ENCODE measurements at regions not wholly inside any gene's neighbourhood (a gene's known extent, or its start where the extent isn't known, plus 50 kb on each side); places are given as distances from the start of the nearest gene placed in this dataset.
"Not testable (repeated sequence)": the region's sequence is repeated elsewhere in the genome, so short reads cannot be mapped to it uniquely, and the experiment has no call there.

DNA sequence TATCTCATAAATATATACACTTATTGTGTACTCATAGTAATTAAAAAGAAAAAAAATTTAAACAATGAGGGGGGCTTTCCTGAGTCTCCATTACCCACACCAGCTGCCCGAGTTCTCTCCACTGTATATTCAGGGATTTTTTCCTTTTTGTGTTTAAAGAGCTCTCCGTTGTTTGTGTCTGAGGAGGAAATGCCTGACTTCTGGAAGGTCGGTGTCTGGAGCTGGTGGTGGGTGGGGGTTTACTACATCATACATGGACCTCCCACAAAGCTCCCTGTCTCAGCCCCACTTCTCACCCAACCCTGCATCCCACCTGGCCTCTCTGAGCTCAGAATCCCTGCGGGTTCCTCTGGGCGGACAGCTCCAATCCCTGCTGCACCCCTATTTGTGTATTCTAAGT lies 64.1 kb upstream of the ETV3 start:
- Histone ChIP-seq H3K4me3 (ENCODE audit: low read depth, low read length) (no peak overlapping the region), H3K4me1 (ENCODE audit: insufficient read depth) (no peaks in the 10 kb centered on the region), H3K27ac (ENCODE audit: low read depth) (no peak overlapping the region), H3K36me3 (ENCODE audit: insufficient read depth) (no peaks in the 10 kb centered on the region)
- WGBS = 32% methylated on average over 5 of the region's 5 CpGs
- DNase-seq (ENCODE audit: extremely low spot score) = no peak

- Histone ChIP-seq H3K27ac (ENCODE audit: low read depth) (no peak overlapping the region), H3K4me3 (ENCODE audit: low read depth, low read length) (no peak overlapping the region), H3K36me3 (ENCODE audit: insufficient read depth) (no peaks in the 10 kb centered on the region), H3K4me1 (ENCODE audit: insufficient read depth) (no peaks in the 10 kb centered on the region)
- no peak for DNase-seq (ENCODE audit: extremely low spot score)
- 65% methylated on average over 4 of the region's 4 CpGs for WGBS
Measured at GRCh38 chr1:157201767-157202166, 63.6 kb upstream of the ETV3 start.

- no peaks in the 10 kb centered on the region for H3K4me1 ChIP-seq (ENCODE audit: insufficient read depth)
- no peak overlapping the region for H3K4me3 ChIP-seq (ENCODE audit: low read depth, low read length)
- H3K36me3 ChIP-seq (ENCODE audit: insufficient read depth) = no peaks in the 10 kb centered on the region
- H3K27ac ChIP-seq (ENCODE audit: low read depth) = no peak overlapping the region
- 87% methylated on average over 8 of the region's 8 CpGs for WGBS
- no peak for DNase-seq (ENCODE audit: extremely low spot score)
Measured at GRCh38 chr1:157200451-157200850, 62.3 kb upstream of the ETV3 start.

DNA sequence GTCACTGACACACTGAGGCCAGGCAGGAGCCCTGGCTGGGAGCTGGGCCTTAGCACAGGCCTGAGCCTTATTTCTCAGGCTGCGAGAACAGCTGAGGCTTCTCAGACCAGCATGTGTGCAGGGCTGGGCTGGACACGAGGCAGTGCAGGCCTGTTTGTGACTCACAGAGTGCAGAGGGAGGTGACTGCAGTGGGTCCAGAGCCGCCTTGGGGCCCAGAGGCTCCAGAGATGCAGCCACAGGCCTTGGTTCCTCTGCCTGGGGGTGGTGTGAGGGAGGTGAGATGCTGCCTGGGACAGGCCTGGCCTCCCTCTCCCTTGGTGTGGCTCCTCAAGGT lies 61.2 kb upstream of the ETV3 start:
- DNase-seq (ENCODE audit: extremely low spot score) = no peak
- Histone ChIP-seq H3K36me3 (ENCODE audit: insufficient read depth) (no peaks in the 10 kb centered on the region), H3K4me3 (ENCODE audit: low read depth, low read length) (no peak overlapping the region), H3K4me1 (ENCODE audit: insufficient read depth) (peaks cover 2% of the 10 kb centered on the region), H3K27ac (ENCODE audit: low read depth) (no peak overlapping the region)
- 53% methylated on average over 3 of the region's 3 CpGs for WGBS

DNA sequence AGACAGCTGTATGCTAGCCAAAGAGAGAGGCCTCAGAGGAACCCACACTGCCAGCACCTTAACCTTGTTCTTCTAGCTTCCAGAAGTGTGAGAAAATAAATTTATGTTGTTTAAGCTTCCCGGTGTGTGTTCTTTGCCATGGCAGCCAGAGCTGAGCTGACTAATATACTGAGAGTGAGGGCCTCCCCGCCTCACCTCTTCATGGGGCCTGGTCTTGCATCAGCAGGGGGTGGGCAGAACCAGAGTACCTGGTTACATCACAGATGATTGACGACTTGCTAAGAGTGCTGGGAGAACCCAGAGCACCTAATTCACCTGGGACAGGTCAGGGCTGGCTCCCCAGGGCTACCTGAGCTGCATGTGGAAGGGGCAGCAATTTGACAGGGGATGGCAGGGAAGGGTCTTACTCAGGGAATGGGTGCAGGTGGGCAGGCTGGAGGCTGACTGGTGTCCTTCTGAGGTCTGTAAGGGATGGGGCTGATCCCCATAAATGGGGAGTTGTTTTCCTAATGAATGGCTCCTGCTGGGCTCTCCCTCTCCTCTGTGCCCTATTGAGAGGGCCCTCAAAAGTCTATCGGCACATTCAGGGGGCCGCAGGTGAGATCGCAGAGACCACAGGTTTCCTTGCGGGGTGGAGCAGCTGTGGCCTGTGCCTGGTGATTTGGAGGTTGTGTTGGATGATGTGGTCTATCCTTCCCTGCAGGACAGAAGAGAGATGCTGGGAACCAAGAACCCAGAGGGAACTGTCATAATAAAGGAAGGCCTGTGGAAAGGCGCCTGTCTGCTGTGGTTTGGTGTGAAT lies 60.6 kb upstream of the ETV3 start:
- Histone ChIP-seq H3K27ac (ENCODE audit: low read depth) (no peak overlapping the region), H3K36me3 (ENCODE audit: insufficient read depth) (no peaks in the 10 kb centered on the region), H3K4me1 (ENCODE audit: insufficient read depth) (peaks cover 4% of the 10 kb centered on the region), H3K4me3 (ENCODE audit: low read depth, low read length) (no peak overlapping the region)
- peak; percentile 21 for DNase-seq (ENCODE audit: extremely low spot score)
- 90% methylated on average over 8 of the region's 8 CpGs for WGBS

DNA sequence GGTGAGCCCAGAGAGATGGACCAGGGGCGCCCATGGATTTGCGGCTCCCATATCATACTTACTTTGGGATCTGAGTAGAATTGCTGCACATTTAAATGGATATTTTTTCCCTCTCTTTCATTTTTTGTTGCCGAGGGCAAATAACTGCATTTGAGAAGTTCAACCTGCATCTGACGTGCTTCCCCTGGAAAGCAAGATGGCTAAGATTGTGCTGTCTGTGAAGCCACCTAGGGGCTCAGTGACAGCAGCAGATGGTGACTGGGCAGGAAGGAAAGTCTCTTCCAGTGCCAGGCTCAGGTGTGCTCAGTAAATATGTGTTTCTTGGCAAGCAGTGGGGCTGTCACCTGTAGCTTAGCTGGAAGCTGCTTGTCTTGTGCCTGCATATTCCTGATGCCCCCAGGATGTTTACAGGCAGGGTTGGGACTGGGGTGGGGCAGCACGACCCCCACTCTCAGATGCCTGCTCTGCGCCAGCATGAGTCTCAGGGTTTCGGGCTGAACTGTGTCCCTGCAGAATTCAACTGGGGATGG lies 59.8 kb upstream of the ETV3 start:
- H3K4me3 ChIP-seq (ENCODE audit: low read depth, low read length) = no peak overlapping the region
- no peaks in the 10 kb centered on the region for H3K36me3 ChIP-seq (ENCODE audit: insufficient read depth)
- peaks cover 4% of the 10 kb centered on the region for H3K4me1 ChIP-seq (ENCODE audit: insufficient read depth)
- WGBS = 90% methylated on average over 7 of the region's 7 CpGs
- DNase-seq (ENCODE audit: extremely low spot score) = no peak
- no peak overlapping the region for H3K27ac ChIP-seq (ENCODE audit: low read depth)

DNA sequence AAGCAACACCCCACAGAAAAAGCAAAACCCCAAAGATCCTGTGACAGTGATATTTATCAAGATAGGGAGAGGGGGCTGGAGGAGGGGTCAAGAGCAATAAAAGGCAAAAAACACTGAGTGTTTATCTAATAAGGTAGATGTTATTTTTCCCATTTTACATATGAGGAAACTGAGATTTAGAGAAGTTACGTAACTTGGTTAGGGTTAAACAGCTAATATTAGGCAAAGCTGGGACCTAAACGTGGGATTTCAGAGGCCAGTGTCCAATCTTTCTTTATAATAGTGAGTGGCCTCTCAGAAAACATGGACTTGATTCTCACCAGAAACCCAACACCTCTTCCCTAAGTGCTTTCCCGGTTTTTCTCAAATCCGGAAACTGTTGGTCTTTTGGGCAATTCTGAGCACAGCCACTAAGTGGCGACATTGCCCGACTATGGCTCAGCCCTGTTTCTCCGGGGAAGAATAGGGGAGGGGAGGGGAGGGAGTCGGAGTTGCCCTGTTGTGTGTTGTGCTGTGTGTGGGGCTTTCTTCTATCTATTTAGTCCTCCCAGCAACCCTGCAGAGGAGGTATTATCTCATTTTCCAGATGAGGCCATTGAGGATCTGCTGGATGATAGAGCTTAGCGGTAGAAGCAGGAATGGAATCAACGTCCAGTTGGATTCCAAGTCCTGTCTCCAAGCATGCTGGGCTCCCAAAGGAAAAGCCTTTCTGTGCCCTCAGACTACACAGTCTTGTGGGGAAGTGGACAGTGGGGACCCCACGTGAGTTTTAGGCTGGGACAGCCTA lies 58.7 kb upstream of the ETV3 start:
- 35% methylated on average over 10 of the region's 11 CpGs for WGBS

GRCh38 chr1:157196245-157196543 lies 58.0 kb upstream of the ETV3 start:
- Histone ChIP-seq H3K4me1 (ENCODE audit: insufficient read depth) (peaks cover 4% of the 10 kb centered on the region), H3K36me3 (ENCODE audit: insufficient read depth) (no peaks in the 10 kb centered on the region), H3K4me3 (ENCODE audit: low read depth, low read length) (no peak overlapping the region), H3K27ac (ENCODE audit: low read depth) (no peak overlapping the region)
- 87% methylated on average over 2 of the region's 2 CpGs for WGBS
- DNase-seq (ENCODE audit: extremely low spot score) = no peak

More for the DNA sequence above, 58.7 kb upstream of the ETV3 start:
- not testable (repeated sequence) for DNase-seq (ENCODE audit: extremely low spot score); H3K27ac ChIP-seq (ENCODE audit: low read depth); H3K4me3 ChIP-seq (ENCODE audit: low read depth, low read length); H3K4me1 ChIP-seq (ENCODE audit: insufficient read depth); H3K36me3 ChIP-seq (ENCODE audit: insufficient read depth)

DNA sequence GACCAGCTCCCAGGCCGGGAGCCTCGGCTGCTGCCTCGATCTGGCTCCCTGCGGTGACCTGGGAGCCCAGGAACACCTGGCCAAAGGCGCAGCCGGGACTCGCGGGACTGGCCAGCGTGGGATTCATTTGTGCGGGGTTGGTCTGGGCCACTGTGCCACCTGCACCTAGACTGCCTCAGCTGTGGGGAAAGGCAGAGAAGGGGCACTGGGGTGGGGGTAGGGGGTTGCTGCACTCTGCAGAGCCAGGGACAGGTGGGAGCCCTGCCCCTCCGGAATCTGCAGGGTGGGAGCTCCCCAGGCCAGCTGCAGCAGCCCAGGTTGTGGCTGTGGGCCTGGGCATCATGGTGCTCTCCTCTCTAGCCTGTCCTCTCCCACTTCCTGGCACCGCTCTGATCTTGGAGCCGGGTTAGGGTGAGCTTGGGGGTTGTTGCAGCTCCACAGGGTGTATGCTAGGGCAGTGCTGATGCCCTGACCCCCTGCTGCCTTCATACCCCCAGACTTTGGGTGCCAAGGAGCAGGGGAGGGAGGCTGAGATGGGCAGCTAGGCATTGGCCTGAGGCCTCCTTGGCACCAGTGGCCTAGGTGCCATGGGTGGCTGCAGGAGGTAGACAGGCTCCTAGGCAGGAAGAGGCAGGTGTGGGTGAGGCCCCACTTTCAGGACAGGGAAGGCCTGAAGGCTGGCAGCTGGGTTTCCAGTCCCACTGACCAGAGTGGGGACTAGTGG lies 57.5 kb upstream of the ETV3 start:
- DNase-seq (ENCODE audit: extremely low spot score) = no peak
- WGBS = 81% methylated on average over 13 of the region's 13 CpGs
- H3K27ac ChIP-seq (ENCODE audit: low read depth) = no peak overlapping the region
- H3K4me3 ChIP-seq (ENCODE audit: low read depth, low read length) = no peak overlapping the region
- H3K36me3 ChIP-seq (ENCODE audit: insufficient read depth) = no peaks in the 10 kb centered on the region
- H3K4me1 ChIP-seq (ENCODE audit: insufficient read depth) = peaks cover 4% of the 10 kb centered on the region

DNA sequence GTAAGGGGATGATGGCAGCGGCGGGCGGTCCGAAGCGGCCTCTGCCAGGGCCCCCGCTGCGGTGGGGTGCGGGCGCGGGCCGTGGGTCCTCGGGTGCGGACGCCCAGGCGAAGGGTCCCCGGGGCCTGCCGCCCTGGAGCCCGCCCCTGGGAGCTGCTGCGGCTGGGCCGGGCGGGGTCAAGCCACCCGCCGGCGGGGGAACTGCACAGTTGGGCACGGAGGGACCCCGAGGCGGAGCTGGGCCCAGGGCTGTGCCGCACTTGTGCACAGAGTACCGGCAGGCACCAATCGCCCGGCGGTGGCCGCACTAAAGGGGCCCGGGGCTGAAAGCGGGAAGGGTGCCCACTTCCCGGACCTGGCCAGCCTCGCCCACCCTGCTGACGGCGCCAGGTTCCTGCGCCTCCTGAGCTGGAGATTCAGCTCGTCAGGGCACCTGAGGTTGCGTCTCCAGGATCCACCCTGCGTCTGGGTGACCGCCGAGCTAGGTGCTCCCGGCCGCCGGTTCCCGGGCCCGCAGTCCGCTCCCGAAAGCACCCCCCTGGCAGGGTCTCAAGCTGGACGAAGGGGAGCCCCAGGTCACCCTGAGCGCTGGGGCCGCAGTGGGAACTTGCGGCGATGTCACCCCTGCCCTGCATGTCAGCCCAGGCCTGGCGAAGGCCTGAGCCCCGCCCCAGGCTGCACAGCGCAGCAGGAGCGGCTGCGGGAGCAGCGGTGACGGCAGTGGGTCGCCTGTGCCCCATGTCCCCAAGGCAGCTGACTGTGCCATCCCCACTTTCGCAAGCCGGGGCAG lies 56.7 kb upstream of the ETV3 start:
- H3K36me3 ChIP-seq (ENCODE audit: insufficient read depth) = no peaks in the 10 kb centered on the region
- 54% methylated on average over 67 of the region's 67 CpGs for WGBS
- no peak for DNase-seq (ENCODE audit: extremely low spot score)
- no peak overlapping the region for H3K27ac ChIP-seq (ENCODE audit: low read depth)
- no peak overlapping the region for H3K4me3 ChIP-seq (ENCODE audit: low read depth, low read length)
- peaks cover 4% of the 10 kb centered on the region for H3K4me1 ChIP-seq (ENCODE audit: insufficient read depth)

DNA sequence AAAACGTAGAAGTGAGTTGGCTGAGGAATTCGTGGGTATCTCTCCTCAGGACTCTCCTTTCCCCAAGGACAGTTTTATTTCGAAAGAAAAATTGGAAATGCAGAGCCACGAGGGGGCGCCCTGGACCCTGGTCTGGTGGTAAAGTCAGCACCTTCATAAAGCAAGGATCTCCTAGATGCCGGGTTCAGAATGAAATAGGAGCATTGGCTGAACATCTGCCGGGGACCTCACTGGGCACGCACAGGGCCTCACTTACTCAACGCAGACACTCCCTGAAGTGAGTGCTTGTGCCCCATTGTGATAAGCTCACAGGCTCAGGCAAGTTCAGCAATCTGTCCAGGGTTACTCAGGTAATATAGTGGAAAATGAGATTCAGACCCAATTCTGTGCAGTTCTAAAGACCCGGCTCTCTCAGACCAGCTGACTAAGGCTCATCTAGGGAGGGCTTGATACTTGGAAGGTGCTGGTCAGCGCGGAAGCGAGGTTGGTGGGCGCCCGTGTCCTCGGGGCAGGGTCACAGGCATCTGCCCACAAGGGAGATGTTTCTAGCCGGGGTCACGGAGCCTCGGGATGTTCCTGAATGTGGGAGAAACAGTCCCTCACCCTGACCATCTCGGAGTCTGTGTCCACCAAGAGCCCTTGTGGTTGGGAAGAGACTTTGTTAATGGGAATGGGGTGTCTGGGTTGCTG lies 55.7 kb upstream of the ETV3 start:
- peak; percentile 31 for DNase-seq (ENCODE audit: extremely low spot score)

DNA sequence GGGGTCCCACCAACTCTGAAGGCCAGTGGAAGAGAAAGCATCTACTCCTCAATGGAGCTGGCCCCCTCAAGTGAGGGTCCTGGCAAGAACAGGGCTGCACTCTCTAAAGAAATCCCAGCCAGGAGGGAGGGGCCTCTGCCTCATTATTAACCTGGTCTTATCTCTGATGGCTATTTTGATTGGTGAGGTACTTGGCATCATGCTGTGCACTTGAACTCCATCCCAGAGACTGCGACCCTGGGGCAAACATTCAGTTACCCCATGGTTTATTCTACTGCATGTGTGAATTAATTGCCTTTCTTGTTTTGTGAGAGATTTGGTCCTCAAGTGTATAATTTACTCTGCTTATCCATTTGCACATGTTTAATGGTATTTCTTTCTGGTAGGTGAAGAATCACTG lies 55.0 kb upstream of the ETV3 start:
- WGBS = 37% methylated on average over 1 of the region's 1 CpG
- H3K27ac ChIP-seq (ENCODE audit: low read depth) = no peak overlapping the region

More for the DNA sequence above, 55.7 kb upstream of the ETV3 start:
- no peak overlapping the region for H3K4me3 ChIP-seq (ENCODE audit: low read depth, low read length)
- WGBS = 45% methylated on average over 20 of the region's 20 CpGs
- H3K4me1 ChIP-seq (ENCODE audit: insufficient read depth) = peaks cover 4% of the 10 kb centered on the region
- no peak overlapping the region for H3K27ac ChIP-seq (ENCODE audit: low read depth)
- no peaks in the 10 kb centered on the region for H3K36me3 ChIP-seq (ENCODE audit: insufficient read depth)

More for the DNA sequence above, 55.0 kb upstream of the ETV3 start:
- Histone ChIP-seq H3K4me3 (ENCODE audit: low read depth, low read length) (no peak overlapping the region), H3K4me1 (ENCODE audit: insufficient read depth) (peaks cover 4% of the 10 kb centered on the region), H3K36me3 (ENCODE audit: insufficient read depth) (no peaks in the 10 kb centered on the region)
- DNase-seq (ENCODE audit: extremely low spot score) = no peak

All from urinary bladder (tissue), 3 donors.